Stimulated activated effector memory CD8-positive, alpha-beta T cell treated with anti-CD3 and anti-CD28 coated beads, Interleukin-12 subunit alpha, Interleukin-12 subunit beta, amount 100 ng/mL, for 72 hours (primary cell): ENCODE measurements at regions not wholly inside any gene's neighbourhood (a gene's known extent, or its start where the extent isn't known, plus 50 kb on each side); places are given as distances from the start of the nearest gene placed in this dataset.
"Not testable (repeated sequence)": the region's sequence is repeated elsewhere in the genome, so short reads cannot be mapped to it uniquely, and the experiment has no call there.

ENCODE experiments used
- ATAC-seq: fragments of 150-1000 bp; cut with Tn5 transposase; 2 replicates; pipeline ENCODE4 v1.10.0; 2021
- DNase-seq, 2 donors: peaks; one replicate each; pipeline ENCODE4 v3.0.0; 2021 to 2022; ENCODE audit warnings: low spot score in 2 of 2
- H3K27ac Mint-ChIP-seq: one replicate; pipeline ENCODE4 v1.8.0; 2022; ENCODE audit warnings: mild to moderate bottlenecking, mixed read lengths
- H3K36me3 Mint-ChIP-seq: one replicate; pipeline ENCODE4 v1.8.0; 2022; ENCODE audit warnings: mild to moderate bottlenecking, mixed read lengths
- H3K4me1 Mint-ChIP-seq: one replicate; pipeline ENCODE4 v1.8.0; 2022; ENCODE audit warnings: mixed read lengths
- H3K4me3 Mint-ChIP-seq: one replicate; pipeline ENCODE4 v1.8.0; 2022; ENCODE audit warnings: mild to moderate bottlenecking, mixed read lengths
- H3K9me3 Mint-ChIP-seq: one replicate; pipeline ENCODE4 v1.8.0; 2022; ENCODE audit warnings: mixed read lengths

- ATAC-seq (no peak), DNase-seq (no peak)
- Mint-ChIP-seq H3K27ac (no peak overlapping the region), H3K4me3 (no peak overlapping the region), H3K36me3 (no peaks in the 10 kb centered on the region), H3K9me3 (no peaks in the 10 kb centered on the region), H3K4me1 (no peaks in the 10 kb centered on the region)
Observed at GRCh38 chr7:69295977-69296376, 302.3 kb upstream of the AUTS2 start.

GRCh38 chr7:69301253-69301652 is 297.0 kb upstream of the AUTS2 start:
- Mint-ChIP-seq H3K4me3 (no peak overlapping the region), H3K27ac (no peak overlapping the region), H3K9me3 (peaks cover 2% of the 10 kb centered on the region), H3K4me1 (no peaks in the 10 kb centered on the region), H3K36me3 (no peaks in the 10 kb centered on the region)
- ATAC-seq (no peak), DNase-seq (no peak)

GRCh38 chr7:69309601-69310000 is 288.7 kb upstream of the AUTS2 start:
- H3K36me3 Mint-ChIP-seq: no peaks in the 10 kb centered on the region
- no peak overlapping the region for H3K4me3 Mint-ChIP-seq
- DNase-seq (no peak), ATAC-seq (no peak)
- no peak overlapping the region for H3K27ac Mint-ChIP-seq
- peaks cover 2% of the 10 kb centered on the region for H3K9me3 Mint-ChIP-seq
- H3K4me1 Mint-ChIP-seq: no peaks in the 10 kb centered on the region

- no peak overlapping the region for H3K27ac Mint-ChIP-seq
- no peak for DNase-seq
- H3K4me3 Mint-ChIP-seq: no peak overlapping the region
- H3K36me3 Mint-ChIP-seq: no peaks in the 10 kb centered on the region
- ATAC-seq: no peak
- H3K9me3 Mint-ChIP-seq: no peaks in the 10 kb centered on the region
- peaks cover 5% of the 10 kb centered on the region for H3K4me1 Mint-ChIP-seq
Observed at GRCh38 chr7:69311489-69311888, 286.8 kb upstream of the AUTS2 start.

DNA sequence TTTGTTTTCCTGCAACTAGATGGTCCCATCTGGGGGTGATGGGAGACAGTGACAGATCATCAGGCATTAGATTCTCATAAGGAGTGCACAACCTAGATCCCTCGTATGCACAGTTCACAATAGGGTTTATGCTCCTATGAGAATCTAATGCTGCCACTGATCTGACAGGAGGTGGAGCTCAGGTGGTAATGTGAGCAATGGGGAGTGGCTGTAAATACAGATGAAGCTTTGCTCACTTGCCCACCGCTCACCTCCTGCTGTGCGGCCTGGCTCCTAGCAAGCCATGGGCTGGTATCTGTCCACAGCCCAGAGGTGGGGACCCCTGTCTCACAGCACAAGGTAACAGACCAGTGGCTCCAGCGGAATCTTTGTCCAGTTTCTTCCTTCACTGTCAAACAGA is 284.4 kb upstream of the AUTS2 start:
- not testable (repeated sequence) for H3K4me3 Mint-ChIP-seq, DNase-seq, H3K27ac Mint-ChIP-seq, ATAC-seq, H3K36me3 Mint-ChIP-seq, H3K9me3 Mint-ChIP-seq, H3K4me1 Mint-ChIP-seq

DNA sequence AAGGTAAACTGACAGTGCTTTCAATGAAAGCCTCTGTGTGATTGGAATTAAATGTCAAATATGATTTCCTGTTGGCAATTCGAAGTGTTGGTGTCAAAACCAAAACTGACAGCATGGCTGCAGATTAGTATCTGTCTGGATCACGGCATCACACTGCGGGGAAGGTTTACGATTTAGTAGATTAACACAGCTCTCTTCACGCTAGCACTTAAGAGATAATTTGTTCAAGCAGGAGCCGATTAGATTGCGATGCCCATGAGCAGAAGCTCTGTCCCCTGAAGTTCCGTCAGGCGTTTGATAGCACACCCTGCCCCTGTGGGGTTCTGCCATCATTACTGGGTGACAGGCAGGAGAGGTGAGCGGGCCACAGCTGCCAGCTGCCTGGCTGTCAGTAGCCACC is 279.5 kb upstream of the AUTS2 start:
- H3K4me3 Mint-ChIP-seq: no peak overlapping the region

GRCh38 chr7:69328516-69328915 is 269.8 kb upstream of the AUTS2 start:
- Mint-ChIP-seq H3K4me1 (no peaks in the 10 kb centered on the region), H3K4me3 (no peak overlapping the region), H3K36me3 (no peaks in the 10 kb centered on the region), H3K27ac (no peak overlapping the region), H3K9me3 (peaks cover 4% of the 10 kb centered on the region)
- DNase-seq: no peak
- no peak for ATAC-seq

More for the DNA sequence above, 279.5 kb upstream of the AUTS2 start:
- Mint-ChIP-seq H3K4me1 (peaks cover 9% of the 10 kb centered on the region), H3K36me3 (no peaks in the 10 kb centered on the region), H3K27ac (no peak overlapping the region), H3K9me3 (no peaks in the 10 kb centered on the region)
- no peak for ATAC-seq
- no peak for DNase-seq

DNA sequence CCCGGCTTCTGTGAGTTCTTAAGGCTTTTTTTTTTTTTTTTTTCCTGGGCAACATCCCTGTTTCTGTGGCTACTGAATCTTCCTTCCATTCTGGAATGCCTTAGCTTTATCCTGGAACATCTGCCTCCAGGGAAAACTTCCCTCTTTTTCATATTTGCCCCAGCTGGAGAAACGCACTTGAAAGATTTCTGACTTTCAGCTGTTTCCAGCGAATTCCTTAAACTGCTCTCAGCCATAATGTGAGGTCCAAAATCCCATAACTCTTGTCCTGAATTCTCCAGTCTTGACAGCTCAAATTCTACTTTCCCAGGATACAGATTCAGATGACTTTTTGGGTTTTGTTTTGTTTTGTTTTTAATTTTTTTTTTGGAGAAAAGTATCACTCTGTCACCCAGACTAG is 263.6 kb upstream of the AUTS2 start:
- no peak for ATAC-seq
- peaks cover 4% of the 10 kb centered on the region for H3K9me3 Mint-ChIP-seq
- H3K4me3 Mint-ChIP-seq: no peak overlapping the region
- no peaks in the 10 kb centered on the region for H3K36me3 Mint-ChIP-seq
- H3K27ac Mint-ChIP-seq: no peak overlapping the region
- no peaks in the 10 kb centered on the region for H3K4me1 Mint-ChIP-seq
- no peak for DNase-seq

DNA sequence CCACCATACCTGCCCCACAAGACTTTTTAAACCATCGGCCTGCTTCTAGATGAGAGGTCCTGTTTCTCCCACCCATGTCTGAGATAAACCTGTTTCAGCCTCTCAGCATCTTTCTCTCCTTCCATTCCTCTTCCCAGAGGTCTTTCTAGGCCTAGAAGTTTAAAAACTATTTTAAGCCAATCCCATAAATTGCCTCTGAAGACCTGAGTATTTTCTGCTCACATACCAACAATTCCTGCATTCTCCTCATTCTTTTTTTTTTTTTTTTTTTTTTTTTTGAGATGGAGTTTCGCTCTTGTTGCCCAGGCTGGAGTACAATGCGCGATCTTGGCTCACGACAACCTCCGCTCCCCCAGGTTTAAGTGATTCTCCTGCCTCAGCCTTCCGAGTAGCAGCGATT is 262.9 kb upstream of the AUTS2 start:
- ATAC-seq: no peak
- no peak for DNase-seq
- Mint-ChIP-seq H3K9me3 (peaks cover 4% of the 10 kb centered on the region), H3K27ac (no peak overlapping the region), H3K36me3 (no peaks in the 10 kb centered on the region), H3K4me1 (no peaks in the 10 kb centered on the region), H3K4me3 (no peak overlapping the region)

DNA sequence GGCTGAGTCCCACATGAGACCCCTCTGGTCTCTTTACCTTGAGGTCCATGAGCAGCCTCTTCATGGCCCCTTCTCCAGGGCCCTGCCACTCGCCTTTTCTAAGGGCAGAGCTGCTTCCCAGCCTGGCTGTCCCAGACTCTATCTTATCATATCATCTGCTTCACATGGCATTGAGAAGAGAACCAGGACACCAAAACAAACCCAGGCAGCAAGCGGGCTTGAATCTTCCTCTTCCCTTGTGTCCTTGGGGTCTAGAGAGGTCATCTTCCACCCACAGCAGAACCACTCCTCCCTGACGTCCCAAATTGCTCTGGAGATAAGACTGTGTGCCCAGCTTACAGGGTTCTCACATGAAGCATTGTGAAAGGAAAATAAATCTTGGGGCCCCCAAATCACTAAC is 261.3 kb upstream of the AUTS2 start:
- no peak for ATAC-seq
- Mint-ChIP-seq H3K27ac (no peak overlapping the region), H3K36me3 (no peaks in the 10 kb centered on the region)

GRCh38 chr7:69338144-69338543 is 260.1 kb upstream of the AUTS2 start:
- no peaks in the 10 kb centered on the region for H3K4me1 Mint-ChIP-seq
- ATAC-seq: no peak
- H3K4me3 Mint-ChIP-seq: no peak overlapping the region
- H3K36me3 Mint-ChIP-seq: no peaks in the 10 kb centered on the region
- no peak overlapping the region for H3K27ac Mint-ChIP-seq
- DNase-seq: no peak
- no peaks in the 10 kb centered on the region for H3K9me3 Mint-ChIP-seq

More for the DNA sequence above, 261.3 kb upstream of the AUTS2 start:
- H3K9me3 Mint-ChIP-seq: no peaks in the 10 kb centered on the region
- no peak overlapping the region for H3K4me3 Mint-ChIP-seq
- no peak for DNase-seq
- H3K4me1 Mint-ChIP-seq: no peaks in the 10 kb centered on the region

DNA sequence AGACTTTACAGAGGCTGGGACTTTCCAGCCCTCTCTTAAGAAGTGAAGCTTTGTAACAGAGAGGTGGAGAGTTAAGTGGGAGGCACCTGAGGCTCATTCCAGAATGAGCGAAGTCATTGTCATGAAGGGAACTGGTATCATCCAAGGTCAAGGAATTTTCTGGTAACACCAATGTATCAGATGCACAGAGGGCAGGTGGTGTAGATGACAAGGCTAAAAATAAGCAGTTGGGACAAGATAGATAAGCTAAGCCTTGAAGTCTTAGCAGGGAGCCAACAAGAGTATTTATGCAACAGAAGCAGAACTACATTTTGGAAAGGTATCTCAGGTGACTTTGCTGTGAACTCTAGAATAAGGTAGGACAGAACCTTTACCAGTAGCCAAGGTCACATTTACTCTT is 257.0 kb upstream of the AUTS2 start:
- ATAC-seq: no peak
- no peak for DNase-seq
- Mint-ChIP-seq H3K27ac (no peak overlapping the region), H3K4me3 (no peak overlapping the region), H3K36me3 (no peaks in the 10 kb centered on the region), H3K4me1 (no peaks in the 10 kb centered on the region), H3K9me3 (peaks cover 3% of the 10 kb centered on the region)

GRCh38 chr7:69342154-69342884 is 256.0 kb upstream of the AUTS2 start:
- no peaks in the 10 kb centered on the region for H3K4me1 Mint-ChIP-seq
- DNase-seq (no peak), ATAC-seq (no peak)
- H3K9me3 Mint-ChIP-seq: peaks cover 3% of the 10 kb centered on the region
- H3K4me3 Mint-ChIP-seq: no peak overlapping the region
- H3K36me3 Mint-ChIP-seq: no peaks in the 10 kb centered on the region
- no peak overlapping the region for H3K27ac Mint-ChIP-seq

- Mint-ChIP-seq H3K27ac (no peak overlapping the region), H3K4me3 (no peak overlapping the region), H3K4me1 (no peaks in the 10 kb centered on the region), H3K36me3 (no peaks in the 10 kb centered on the region), H3K9me3 (peaks cover 3% of the 10 kb centered on the region)
- DNase-seq (no peak), ATAC-seq (no peak)
Observed at GRCh38 chr7:69349291-69349690, 249.0 kb upstream of the AUTS2 start.

DNA sequence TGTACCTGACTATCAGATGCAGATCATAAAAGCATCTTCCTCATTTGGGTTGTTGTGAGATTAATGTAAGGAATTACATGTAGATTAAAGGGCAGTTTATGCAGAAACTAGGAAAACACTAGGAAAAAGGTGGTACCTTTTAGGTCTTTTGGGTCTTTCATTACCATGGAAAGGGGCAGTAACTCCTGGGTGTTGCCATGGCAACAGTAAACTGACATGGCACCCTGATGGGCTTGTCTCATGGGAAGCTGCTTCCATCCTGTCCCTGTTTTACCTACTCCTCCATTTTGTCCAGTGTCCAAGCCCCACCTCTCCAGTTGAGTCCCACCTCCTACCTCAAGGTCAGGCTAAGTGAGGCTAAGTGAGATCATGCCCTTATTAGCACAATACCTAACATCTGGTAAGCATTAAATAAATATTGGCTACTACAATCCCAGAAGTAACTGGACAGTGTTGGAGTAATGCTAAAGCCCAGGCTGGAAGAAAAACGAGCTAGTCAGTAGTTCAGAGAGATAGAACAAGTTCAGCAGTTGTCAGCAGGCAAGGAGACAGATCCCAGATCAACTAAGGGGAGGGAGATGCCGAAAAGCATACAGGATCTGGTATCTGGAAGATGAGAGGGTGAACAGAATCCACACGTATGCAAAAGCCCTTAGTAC is 240.0 kb upstream of the AUTS2 start:
- Mint-ChIP-seq H3K36me3 (no peaks in the 10 kb centered on the region), H3K27ac (no peak overlapping the region), H3K9me3 (no peaks in the 10 kb centered on the region), H3K4me1 (no peaks in the 10 kb centered on the region), H3K4me3 (no peak overlapping the region)
- no peak for DNase-seq
- no peak for ATAC-seq

- Mint-ChIP-seq H3K27ac (no peak overlapping the region), H3K9me3 (no peaks in the 10 kb centered on the region), H3K4me3 (no peak overlapping the region), H3K36me3 (no peaks in the 10 kb centered on the region), H3K4me1 (no peaks in the 10 kb centered on the region)
- DNase-seq: no peak
- no peak for ATAC-seq
Observed at GRCh38 chr7:69359003-69359700, 239.1 kb upstream of the AUTS2 start.
